SK-N-SH (cell line): ENCODE measurements at regions not wholly inside any gene's neighbourhood (a gene's known extent, or its start where the extent isn't known, plus 50 kb on each side); places are given as distances from the start of the nearest gene placed in this dataset.

Experiments
- CHD2 ChIP-seq: fragments of 150-350 bp; IDR thresholded peaks from 2 replicates; pipeline ENCODE4 v1.6.1; 2018; ENCODE audit warnings: low read length; ENCODE audit not compliant: partially characterized antibody
- EP300 ChIP-seq, 2 experiments: IDR thresholded peaks; 2 replicates each; pipeline versions ENCODE4 v1.4.0 to v1.6.1; 2012; ENCODE audit warnings: borderline replicate concordance in 1 of 2, low read depth in 1 of 2, low read length in 1 of 2
- EZH2phosphoT487 ChIP-seq: fragments of 200-600 bp; sonication (generic); IDR thresholded peaks from 2 replicates; pipeline ENCODE4 v1.6.1; 2017; ENCODE audit warnings: low read depth, mixed run types, mild to moderate bottlenecking, antibody characterized with exemption, moderate library complexity, borderline replicate concordance
- JUND ChIP-seq: IDR thresholded peaks from 2 replicates; pipeline ENCODE4 v1.4.0; 2012
- NFIC ChIP-seq: IDR thresholded peaks from 2 replicates; pipeline ENCODE4 v1.4.0; 2012; ENCODE audit warnings: borderline replicate concordance
- POLR2AphosphoS5 ChIP-seq: IDR thresholded peaks from 2 replicates; pipeline ENCODE4 v1.6.1; 2012; ENCODE audit warnings: low read depth, low read length
- SMC3 ChIP-seq: IDR thresholded peaks from 2 replicates; pipeline ENCODE4 v1.6.1; 2012; ENCODE audit warnings: low read depth, low read length, improper control_type of control experiment
- TAF1 ChIP-seq: IDR thresholded peaks from 2 replicates; pipeline ENCODE4 v1.6.1; 2012; ENCODE audit warnings: low read depth, mild to moderate bottlenecking, low read length, moderate library complexity, borderline replicate concordance
- TCF12 ChIP-seq: IDR thresholded peaks from 2 replicates; pipeline ENCODE4 v1.4.0; 2012
- TEAD4 ChIP-seq: IDR thresholded peaks from 2 replicates; pipeline ENCODE4 v1.4.0; 2012; ENCODE audit warnings: mild to moderate bottlenecking, borderline replicate concordance; ENCODE audit not compliant: insufficient read depth
- TF ChIP-seq, protein P1 (sequence below): fragments of 200-600 bp; sonication (generic); IDR thresholded peaks from 2 replicates; pipeline ENCODE4 v1.6.1; 2017; ENCODE audit warnings: antibody characterized with exemption, mild to moderate bottlenecking, moderate library complexity
- TF ChIP-seq, protein P2 (sequence below): IDR thresholded peaks from 2 replicates; pipeline ENCODE4; 2012
- TF ChIP-seq, protein P3 (sequence below): fragments of 150-350 bp; IDR thresholded peaks from 2 replicates; pipeline ENCODE4 v1.6.1; 2016; ENCODE audit warnings: mild to moderate bottlenecking, low read depth, low read length
- TF ChIP-seq, protein P4 (sequence below): IDR thresholded peaks from 2 replicates; pipeline ENCODE4 v1.4.0; 2012; ENCODE audit warnings: low read depth

DNA sequence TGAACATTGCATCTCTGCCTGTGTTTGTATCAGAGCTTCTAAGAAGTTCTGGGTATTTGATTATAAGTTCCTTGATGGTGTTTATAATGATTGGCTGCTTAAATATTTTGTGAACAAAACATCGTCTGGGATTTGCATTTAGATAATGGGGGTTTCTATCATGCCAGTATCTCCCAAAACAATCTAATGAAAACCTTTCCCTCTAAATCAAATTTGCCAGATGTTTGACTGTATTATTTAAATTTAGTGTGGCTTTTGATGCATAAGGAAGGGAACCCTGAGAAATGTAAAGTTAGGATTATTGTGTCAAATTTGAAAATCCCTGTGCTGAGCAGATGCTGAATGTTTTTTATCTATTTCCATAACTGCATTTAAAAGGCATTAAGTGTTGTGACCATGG, 159.9 kb downstream of the HS3ST3A1 start:
- TF ChIP-seq CHD2 (peak; percentile 12), TAF1 (no peak), SMC3 (no peak), TCF12 (no peak), EP300 (IDR thresholded peaks at IDR 0.05; ENCODE audit: borderline replicate concordance in 1 of 2, low read depth in 1 of 2, low read length in 1 of 2) (peak in 1 of 2 experiments; percentile 62; a peak in 2 of 4 replicates), JUND (no peak), NFIC (no peak), TEAD4 (no peak), EZH2phosphoT487 (no peak), POLR2AphosphoS5 (no peak)
- TF ChIP-seq, protein P1, sequence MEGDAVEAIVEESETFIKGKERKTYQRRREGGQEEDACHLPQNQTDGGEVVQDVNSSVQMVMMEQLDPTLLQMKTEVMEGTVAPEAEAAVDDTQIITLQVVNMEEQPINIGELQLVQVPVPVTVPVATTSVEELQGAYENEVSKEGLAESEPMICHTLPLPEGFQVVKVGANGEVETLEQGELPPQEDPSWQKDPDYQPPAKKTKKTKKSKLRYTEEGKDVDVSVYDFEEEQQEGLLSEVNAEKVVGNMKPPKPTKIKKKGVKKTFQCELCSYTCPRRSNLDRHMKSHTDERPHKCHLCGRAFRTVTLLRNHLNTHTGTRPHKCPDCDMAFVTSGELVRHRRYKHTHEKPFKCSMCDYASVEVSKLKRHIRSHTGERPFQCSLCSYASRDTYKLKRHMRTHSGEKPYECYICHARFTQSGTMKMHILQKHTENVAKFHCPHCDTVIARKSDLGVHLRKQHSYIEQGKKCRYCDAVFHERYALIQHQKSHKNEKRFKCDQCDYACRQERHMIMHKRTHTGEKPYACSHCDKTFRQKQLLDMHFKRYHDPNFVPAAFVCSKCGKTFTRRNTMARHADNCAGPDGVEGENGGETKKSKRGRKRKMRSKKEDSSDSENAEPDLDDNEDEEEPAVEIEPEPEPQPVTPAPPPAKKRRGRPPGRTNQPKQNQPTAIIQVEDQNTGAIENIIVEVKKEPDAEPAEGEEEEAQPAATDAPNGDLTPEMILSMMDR, result no peak
- TF ChIP-seq, protein P2, sequence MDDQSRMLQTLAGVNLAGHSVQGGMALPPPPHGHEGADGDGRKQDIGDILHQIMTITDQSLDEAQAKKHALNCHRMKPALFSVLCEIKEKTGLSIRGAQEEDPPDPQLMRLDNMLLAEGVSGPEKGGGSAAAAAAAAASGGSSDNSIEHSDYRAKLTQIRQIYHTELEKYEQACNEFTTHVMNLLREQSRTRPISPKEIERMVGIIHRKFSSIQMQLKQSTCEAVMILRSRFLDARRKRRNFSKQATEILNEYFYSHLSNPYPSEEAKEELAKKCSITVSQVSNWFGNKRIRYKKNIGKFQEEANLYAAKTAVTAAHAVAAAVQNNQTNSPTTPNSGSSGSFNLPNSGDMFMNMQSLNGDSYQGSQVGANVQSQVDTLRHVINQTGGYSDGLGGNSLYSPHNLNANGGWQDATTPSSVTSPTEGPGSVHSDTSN, result no peak
- TF ChIP-seq, protein P3, sequence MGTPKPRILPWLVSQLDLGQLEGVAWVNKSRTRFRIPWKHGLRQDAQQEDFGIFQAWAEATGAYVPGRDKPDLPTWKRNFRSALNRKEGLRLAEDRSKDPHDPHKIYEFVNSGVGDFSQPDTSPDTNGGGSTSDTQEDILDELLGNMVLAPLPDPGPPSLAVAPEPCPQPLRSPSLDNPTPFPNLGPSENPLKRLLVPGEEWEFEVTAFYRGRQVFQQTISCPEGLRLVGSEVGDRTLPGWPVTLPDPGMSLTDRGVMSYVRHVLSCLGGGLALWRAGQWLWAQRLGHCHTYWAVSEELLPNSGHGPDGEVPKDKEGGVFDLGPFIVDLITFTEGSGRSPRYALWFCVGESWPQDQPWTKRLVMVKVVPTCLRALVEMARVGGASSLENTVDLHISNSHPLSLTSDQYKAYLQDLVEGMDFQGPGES, result no peak
- TF ChIP-seq, protein P4, sequence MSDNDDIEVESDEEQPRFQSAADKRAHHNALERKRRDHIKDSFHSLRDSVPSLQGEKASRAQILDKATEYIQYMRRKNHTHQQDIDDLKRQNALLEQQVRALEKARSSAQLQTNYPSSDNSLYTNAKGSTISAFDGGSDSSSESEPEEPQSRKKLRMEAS, result no peak
